Nephron progenitor cell (in vitro differentiated cells): ENCODE measurements at regions not wholly inside any gene's neighbourhood (a gene's known extent, or its start where the extent isn't known, plus 50 kb on each side); places are given as distances from the start of the nearest gene placed in this dataset.

Source experiments
- DNase-seq: peaks from one replicate; pipeline ENCODE4 v3.0.0; 2021
- H3K27ac Mint-ChIP-seq: 2 replicates; pipeline ENCODE4 v1.8.0; 2021; ENCODE audit warnings: mild to moderate bottlenecking, moderate library complexity, mixed read lengths
- H3K27me3 Mint-ChIP-seq: 2 replicates; pipeline ENCODE4 v1.8.0; 2021; ENCODE audit warnings: mild to moderate bottlenecking, low read depth, mixed read lengths; ENCODE audit not compliant: poor library complexity
- H3K36me3 Mint-ChIP-seq: 2 replicates; pipeline ENCODE4 v1.8.0; 2021; ENCODE audit warnings: low read depth, mixed read lengths
- H3K4me1 Mint-ChIP-seq: 2 replicates; pipeline ENCODE4 v1.8.0; 2021; ENCODE audit warnings: mixed read lengths
- H3K4me3 Mint-ChIP-seq: 2 replicates; pipeline ENCODE4 v1.8.0; 2021; ENCODE audit warnings: mild to moderate bottlenecking, moderate library complexity, mixed read lengths
- H3K9me3 Mint-ChIP-seq: 2 replicates; pipeline ENCODE4 v1.8.0; 2021; ENCODE audit warnings: mild to moderate bottlenecking, moderate library complexity, mixed read lengths
- CTCF ChIP-seq: fragments of 200-600 bp; sonication (generic); IDR thresholded peaks from 2 replicates; pipeline ENCODE4 v1.5.0; 2021; ENCODE audit warnings: antibody characterized with exemption

GRCh38 chr11:8796941-8797340 lies 114.0 kb upstream of the AKIP1 start:
- Mint-ChIP-seq H3K4me3 (no peak overlapping the region), H3K36me3 (peaks cover 36% of the 10 kb centered on the region), H3K4me1 (peaks cover 12% of the 10 kb centered on the region), H3K9me3 (no peaks in the 10 kb centered on the region), H3K27ac (no peak overlapping the region), H3K27me3 (peaks cover 2% of the 10 kb centered on the region)
- DNase-seq, result no peak
- no peak for TF ChIP-seq CTCF

- peaks cover 25% of the 10 kb centered on the region for H3K4me1 Mint-ChIP-seq
- H3K27ac Mint-ChIP-seq, result no peak overlapping the region
- TF ChIP-seq CTCF, result no peak
- H3K4me3 Mint-ChIP-seq, result no peak overlapping the region
- peaks cover 2% of the 10 kb centered on the region for H3K27me3 Mint-ChIP-seq
- DNase-seq, result no peak
- peaks cover 34% of the 10 kb centered on the region for H3K36me3 Mint-ChIP-seq
- H3K9me3 Mint-ChIP-seq, result no peaks in the 10 kb centered on the region
Measured at GRCh38 chr11:8799273-8799672, 111.7 kb upstream of the AKIP1 start.

GRCh38 chr11:8800520-8801110 lies 110.4 kb upstream of the AKIP1 start:
- no peak overlapping the region for H3K4me3 Mint-ChIP-seq
- H3K36me3 Mint-ChIP-seq, result peaks cover 27% of the 10 kb centered on the region
- no peaks in the 10 kb centered on the region for H3K9me3 Mint-ChIP-seq
- H3K4me1 Mint-ChIP-seq, result peaks cover 31% of the 10 kb centered on the region
- peaks cover 2% of the 10 kb centered on the region for H3K27me3 Mint-ChIP-seq
- DNase-seq, result no peak
- H3K27ac Mint-ChIP-seq, result no peak overlapping the region
- TF ChIP-seq CTCF, result no peak

- Mint-ChIP-seq H3K36me3 (peaks cover 25% of the 10 kb centered on the region), H3K27me3 (peaks cover 2% of the 10 kb centered on the region), H3K4me3 (no peak overlapping the region), H3K9me3 (no peaks in the 10 kb centered on the region), H3K27ac (no peak overlapping the region), H3K4me1 (peaks cover 36% of the 10 kb centered on the region)
- TF ChIP-seq CTCF, result no peak
- DNase-seq, result no peak
Measured at GRCh38 chr11:8801121-8801520, 109.9 kb upstream of the AKIP1 start.

GRCh38 chr11:8802251-8802650 lies 108.7 kb upstream of the AKIP1 start:
- no peak for TF ChIP-seq CTCF
- peaks cover 5% of the 10 kb centered on the region for H3K27me3 Mint-ChIP-seq
- peaks cover 17% of the 10 kb centered on the region for H3K36me3 Mint-ChIP-seq
- no peak overlapping the region for H3K27ac Mint-ChIP-seq
- no peak for DNase-seq
- no peaks in the 10 kb centered on the region for H3K9me3 Mint-ChIP-seq
- H3K4me3 Mint-ChIP-seq, result no peak overlapping the region
- peaks cover 47% of the 10 kb centered on the region for H3K4me1 Mint-ChIP-seq

GRCh38 chr11:8803973-8804372 lies 107.0 kb upstream of the AKIP1 start:
- TF ChIP-seq CTCF, result no peak
- Mint-ChIP-seq H3K9me3 (no peaks in the 10 kb centered on the region), H3K4me1 (peaks cover 65% of the 10 kb centered on the region), H3K27me3 (peaks cover 5% of the 10 kb centered on the region), H3K36me3 (peaks cover 10% of the 10 kb centered on the region), H3K27ac (no peak overlapping the region), H3K4me3 (no peak overlapping the region)
- no peak for DNase-seq
